WTC11 (cell line): ENCODE measurements at regions not wholly inside any gene's neighbourhood (a gene's known extent, or its start where the extent isn't known, plus 50 kb on each side); places are given as distances from the start of the nearest gene placed in this dataset.

Source experiments
- ATAC-seq: fragments of 200-7000 bp; cut with Tn5 transposase; 2 replicates; pipeline ENCODE4 v1.10.0; 2021; ENCODE audit warnings: mild to moderate bottlenecking, moderate library complexity
- CTCF ChIA-PET: fragments of 300-600 bp; sonication (Branson Sonifier 250); formaldehyde crosslinking; loops from one replicate; lab custom pipeline; 2021; ENCODE audit warnings: antibody characterized with exemption; lab: Charles Lee
- POLR2A ChIA-PET: fragments of 350-600 bp; sonication (Branson Sonifier 250); formaldehyde crosslinking; loops from one replicate; lab custom pipeline; 2021; ENCODE audit warnings: antibody characterized with exemption; lab: Charles Lee
- DNase-seq: peaks from one replicate; pipeline ENCODE4 v3.0.0; 2021; ENCODE audit warnings: low spot score
- H3K27ac Mint-ChIP-seq: 2 replicates; pipeline ENCODE4 v1.8.0; 2021; ENCODE audit warnings: mixed read lengths
- H3K27me3 Mint-ChIP-seq: 2 replicates; pipeline ENCODE4 v1.8.0; 2021; ENCODE audit warnings: low read depth, mild to moderate bottlenecking, moderate library complexity, mixed read lengths
- H3K36me3 Mint-ChIP-seq: 2 replicates; pipeline ENCODE4 v1.8.0; 2021; ENCODE audit warnings: mixed read lengths
- H3K4me1 Mint-ChIP-seq: 2 replicates; pipeline ENCODE4 v1.8.0; 2022; ENCODE audit warnings: mixed read lengths
- H3K4me3 Mint-ChIP-seq: 2 replicates; pipeline ENCODE4 v1.8.0; 2021; ENCODE audit warnings: mild to moderate bottlenecking, moderate library complexity, mixed read lengths
- H3K9me3 Mint-ChIP-seq: 2 replicates; pipeline ENCODE4 v1.8.0; 2021; ENCODE audit warnings: mixed read lengths
- FOXP1 ChIP-seq: sonication (generic); formaldehyde crosslinking; IDR thresholded peaks from 2 replicates; pipeline ENCODE4 v1.8.0; 2022; ENCODE audit warnings: missing genetic modification reagents, mild to moderate bottlenecking, moderate library complexity, borderline replicate concordance
- GRHL2 ChIP-seq: fragments of 250-450 bp; sonication (Bioruptor Pico); IDR thresholded peaks from 2 replicates; pipeline ENCODE4 v1.8.0; 2022; ENCODE audit warnings: mild to moderate bottlenecking, moderate library complexity; ENCODE audit not compliant: insufficient replicate concordance, severe bottlenecking
- JUN ChIP-seq: sonication (generic); formaldehyde crosslinking; IDR thresholded peaks from 2 replicates; pipeline ENCODE4 v1.8.0; 2023; ENCODE audit warnings: mild to moderate bottlenecking, missing genetic modification reagents
- ZNF138 ChIP-seq: sonication (generic); formaldehyde crosslinking; conservative IDR thresholded peaks from 2 replicates; pipeline ENCODE4 v1.8.1; 2022; ENCODE audit warnings: mild to moderate bottlenecking, moderate library complexity, missing genetic modification reagents
- ZNF219 ChIP-seq: sonication (generic); formaldehyde crosslinking; IDR thresholded peaks from 2 replicates; pipeline ENCODE4 v1.8.0; 2023; ENCODE audit warnings: missing genetic modification reagents, mild to moderate bottlenecking, borderline replicate concordance
- ZNF232 ChIP-seq: sonication (generic); formaldehyde crosslinking; IDR thresholded peaks from 2 replicates; pipeline ENCODE4 v1.8.0; 2022; ENCODE audit warnings: mild to moderate bottlenecking, missing genetic modification reagents
- ZNF263 ChIP-seq: sonication (generic); formaldehyde crosslinking; IDR thresholded peaks from 2 replicates; pipeline ENCODE4 v1.8.1; 2022; ENCODE audit warnings: low read depth, mild to moderate bottlenecking, moderate library complexity, missing genetic modification reagents
- ZNF671 ChIP-seq: fragments of 250-450 bp; sonication (Bioruptor Pico); IDR thresholded peaks from 2 replicates; pipeline ENCODE4 v1.8.0; 2021; ENCODE audit warnings: mild to moderate bottlenecking
- TF ChIP-seq, protein P1 (sequence below): fragments of 200-600 bp; IDR thresholded peaks from 2 replicates; pipeline ENCODE4 v1.8.0; 2022; ENCODE audit warnings: antibody characterized with exemption
- TF ChIP-seq, protein P2 (sequence below): sonication (generic); formaldehyde crosslinking; IDR thresholded peaks from 2 replicates; pipeline ENCODE4 v1.8.1; 2023; ENCODE audit warnings: mild to moderate bottlenecking, missing genetic modification reagents, moderate library complexity
- TF ChIP-seq, protein P3 (sequence below): sonication (generic); formaldehyde crosslinking; IDR thresholded peaks from 2 replicates; pipeline ENCODE4 v1.8.1; 2022; ENCODE audit warnings: low read depth, mild to moderate bottlenecking, moderate library complexity, missing genetic modification reagents, borderline replicate concordance
- TF ChIP-seq, protein P4 (sequence below): sonication (generic); formaldehyde crosslinking; IDR thresholded peaks from 2 replicates; pipeline ENCODE4 v1.8.0; 2022; ENCODE audit warnings: missing genetic modification reagents
- TF ChIP-seq, protein P5 (sequence below): sonication (generic); formaldehyde crosslinking; IDR thresholded peaks from 2 replicates; pipeline ENCODE4 v1.8.1; 2022; ENCODE audit warnings: missing genetic modification reagents, borderline replicate concordance
- TF ChIP-seq, protein P6 (sequence below): fragments of 250-450 bp; sonication (Bioruptor Pico); conservative IDR thresholded peaks from 2 replicates; pipeline ENCODE4 v1.9.0; 2021; ENCODE audit warnings: mild to moderate bottlenecking
- TF ChIP-seq, protein P7 (sequence below): sonication (generic); formaldehyde crosslinking; IDR thresholded peaks from 2 replicates; pipeline ENCODE4 v1.8.0; 2022; ENCODE audit warnings: mild to moderate bottlenecking, missing genetic modification reagents

DNA sequence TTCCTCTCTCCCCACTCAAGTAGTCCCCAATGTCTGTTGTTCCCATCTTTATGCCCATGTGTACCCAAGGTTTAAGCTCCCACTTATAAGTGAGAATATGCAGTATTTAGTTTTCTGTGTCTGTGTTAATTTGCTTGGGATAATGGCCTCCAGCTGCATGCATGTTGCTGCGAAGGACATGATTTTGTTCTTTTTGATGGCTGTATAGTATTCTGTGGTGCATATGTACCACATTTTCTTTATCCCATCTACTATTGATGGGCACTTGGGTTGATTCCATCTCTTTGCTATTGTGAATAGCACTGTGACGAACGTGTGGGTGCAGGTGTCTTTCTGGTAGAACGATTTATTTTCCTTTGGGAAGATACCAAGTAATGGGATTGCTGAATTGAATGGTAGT is 170.2 kb upstream of the AUTS2 start (continued):
- TF ChIP-seq, protein P1, sequence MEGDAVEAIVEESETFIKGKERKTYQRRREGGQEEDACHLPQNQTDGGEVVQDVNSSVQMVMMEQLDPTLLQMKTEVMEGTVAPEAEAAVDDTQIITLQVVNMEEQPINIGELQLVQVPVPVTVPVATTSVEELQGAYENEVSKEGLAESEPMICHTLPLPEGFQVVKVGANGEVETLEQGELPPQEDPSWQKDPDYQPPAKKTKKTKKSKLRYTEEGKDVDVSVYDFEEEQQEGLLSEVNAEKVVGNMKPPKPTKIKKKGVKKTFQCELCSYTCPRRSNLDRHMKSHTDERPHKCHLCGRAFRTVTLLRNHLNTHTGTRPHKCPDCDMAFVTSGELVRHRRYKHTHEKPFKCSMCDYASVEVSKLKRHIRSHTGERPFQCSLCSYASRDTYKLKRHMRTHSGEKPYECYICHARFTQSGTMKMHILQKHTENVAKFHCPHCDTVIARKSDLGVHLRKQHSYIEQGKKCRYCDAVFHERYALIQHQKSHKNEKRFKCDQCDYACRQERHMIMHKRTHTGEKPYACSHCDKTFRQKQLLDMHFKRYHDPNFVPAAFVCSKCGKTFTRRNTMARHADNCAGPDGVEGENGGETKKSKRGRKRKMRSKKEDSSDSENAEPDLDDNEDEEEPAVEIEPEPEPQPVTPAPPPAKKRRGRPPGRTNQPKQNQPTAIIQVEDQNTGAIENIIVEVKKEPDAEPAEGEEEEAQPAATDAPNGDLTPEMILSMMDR = no peak
- TF ChIP-seq ZNF232 (CRISPR knock-in tag) (no peak), ZNF671 (no peak)
- TF ChIP-seq, protein P2, sequence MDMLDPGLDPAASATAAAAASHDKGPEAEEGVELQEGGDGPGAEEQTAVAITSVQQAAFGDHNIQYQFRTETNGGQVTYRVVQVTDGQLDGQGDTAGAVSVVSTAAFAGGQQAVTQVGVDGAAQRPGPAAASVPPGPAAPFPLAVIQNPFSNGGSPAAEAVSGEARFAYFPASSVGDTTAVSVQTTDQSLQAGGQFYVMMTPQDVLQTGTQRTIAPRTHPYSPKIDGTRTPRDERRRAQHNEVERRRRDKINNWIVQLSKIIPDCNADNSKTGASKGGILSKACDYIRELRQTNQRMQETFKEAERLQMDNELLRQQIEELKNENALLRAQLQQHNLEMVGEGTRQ = no peak

DNA sequence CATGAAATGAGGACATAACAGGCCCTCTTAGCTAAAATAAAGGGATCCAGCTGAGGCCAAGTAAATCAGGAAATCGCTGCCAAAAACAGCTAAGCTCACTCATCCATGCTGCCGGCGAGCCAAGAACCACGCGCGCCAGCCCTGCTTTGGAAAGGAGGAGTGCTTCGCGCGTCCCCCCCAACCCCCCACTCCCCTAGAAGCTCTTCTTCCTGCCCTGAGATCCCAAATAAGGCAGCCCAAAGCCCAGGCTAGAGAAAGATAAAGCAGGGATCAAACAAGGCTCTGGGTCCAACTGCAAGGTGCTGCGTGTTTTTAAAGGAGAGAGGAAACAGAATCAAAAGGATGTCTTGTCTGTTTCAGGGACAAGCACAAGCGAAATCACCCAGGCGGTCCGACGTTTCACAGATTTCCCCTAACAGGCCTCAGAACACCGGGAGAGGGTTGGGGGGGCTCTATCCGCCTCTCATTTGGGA is 168.3 kb upstream of the AUTS2 start:
- peak; percentile 16 for DNase-seq
- TF ChIP-seq FOXP1 (CRISPR knock-in tag) = no peak
- no peak for TF ChIP-seq ZNF263 (CRISPR knock-in tag)
- no peak for TF ChIP-seq JUN (CRISPR knock-in tag)
- TF ChIP-seq, protein P3, sequence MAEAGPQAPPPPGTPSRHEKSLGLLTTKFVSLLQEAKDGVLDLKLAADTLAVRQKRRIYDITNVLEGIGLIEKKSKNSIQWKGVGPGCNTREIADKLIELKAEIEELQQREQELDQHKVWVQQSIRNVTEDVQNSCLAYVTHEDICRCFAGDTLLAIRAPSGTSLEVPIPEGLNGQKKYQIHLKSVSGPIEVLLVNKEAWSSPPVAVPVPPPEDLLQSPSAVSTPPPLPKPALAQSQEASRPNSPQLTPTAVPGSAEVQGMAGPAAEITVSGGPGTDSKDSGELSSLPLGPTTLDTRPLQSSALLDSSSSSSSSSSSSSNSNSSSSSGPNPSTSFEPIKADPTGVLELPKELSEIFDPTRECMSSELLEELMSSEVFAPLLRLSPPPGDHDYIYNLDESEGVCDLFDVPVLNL (CRISPR knock-in tag) = no peak
- TF ChIP-seq, protein P4, sequence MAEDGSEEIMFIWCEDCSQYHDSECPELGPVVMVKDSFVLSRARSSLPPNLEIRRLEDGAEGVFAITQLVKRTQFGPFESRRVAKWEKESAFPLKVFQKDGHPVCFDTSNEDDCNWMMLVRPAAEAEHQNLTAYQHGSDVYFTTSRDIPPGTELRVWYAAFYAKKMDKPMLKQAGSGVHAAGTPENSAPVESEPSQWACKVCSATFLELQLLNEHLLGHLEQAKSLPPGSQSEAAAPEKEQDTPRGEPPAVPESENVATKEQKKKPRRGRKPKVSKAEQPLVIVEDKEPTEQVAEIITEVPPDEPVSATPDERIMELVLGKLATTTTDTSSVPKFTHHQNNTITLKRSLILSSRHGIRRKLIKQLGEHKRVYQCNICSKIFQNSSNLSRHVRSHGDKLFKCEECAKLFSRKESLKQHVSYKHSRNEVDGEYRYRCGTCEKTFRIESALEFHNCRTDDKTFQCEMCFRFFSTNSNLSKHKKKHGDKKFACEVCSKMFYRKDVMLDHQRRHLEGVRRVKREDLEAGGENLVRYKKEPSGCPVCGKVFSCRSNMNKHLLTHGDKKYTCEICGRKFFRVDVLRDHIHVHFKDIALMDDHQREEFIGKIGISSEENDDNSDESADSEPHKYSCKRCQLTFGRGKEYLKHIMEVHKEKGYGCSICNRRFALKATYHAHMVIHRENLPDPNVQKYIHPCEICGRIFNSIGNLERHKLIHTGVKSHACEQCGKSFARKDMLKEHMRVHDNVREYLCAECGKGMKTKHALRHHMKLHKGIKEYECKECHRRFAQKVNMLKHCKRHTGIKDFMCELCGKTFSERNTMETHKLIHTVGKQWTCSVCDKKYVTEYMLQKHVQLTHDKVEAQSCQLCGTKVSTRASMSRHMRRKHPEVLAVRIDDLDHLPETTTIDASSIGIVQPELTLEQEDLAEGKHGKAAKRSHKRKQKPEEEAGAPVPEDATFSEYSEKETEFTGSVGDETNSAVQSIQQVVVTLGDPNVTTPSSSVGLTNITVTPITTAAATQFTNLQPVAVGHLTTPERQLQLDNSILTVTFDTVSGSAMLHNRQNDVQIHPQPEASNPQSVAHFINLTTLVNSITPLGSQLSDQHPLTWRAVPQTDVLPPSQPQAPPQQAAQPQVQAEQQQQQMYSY (CRISPR knock-in tag) = no peak
- TF ChIP-seq, all 79 proteins: peak for 0
- Mint-ChIP-seq H3K9me3 (peaks cover 14% of the 10 kb centered on the region), H3K4me3 (peak overlapping the region; percentile 4; the same call in 1 of the 2 replicates), H3K27me3 (peaks cover 30% of the 10 kb centered on the region), H3K4me1 (peaks cover 15% of the 10 kb centered on the region), H3K36me3 (no peaks in the 10 kb centered on the region), H3K27ac (no peak overlapping the region)
- ATAC-seq = peak; percentile 53
- POLR2A ChIA-PET = interaction anchor here (0.6 kb wide), 2 partner anchors 23 to 912 kb away, joined by 3 read pairs; no protein-coding TSS in a partner anchor
- CTCF ChIA-PET = interaction anchor here (0.7 to 1.3 kb wide), 4 partner anchors 17 to 1945 kb away, joined by 3 read pairs; no protein-coding TSS in a partner anchor

DNA sequence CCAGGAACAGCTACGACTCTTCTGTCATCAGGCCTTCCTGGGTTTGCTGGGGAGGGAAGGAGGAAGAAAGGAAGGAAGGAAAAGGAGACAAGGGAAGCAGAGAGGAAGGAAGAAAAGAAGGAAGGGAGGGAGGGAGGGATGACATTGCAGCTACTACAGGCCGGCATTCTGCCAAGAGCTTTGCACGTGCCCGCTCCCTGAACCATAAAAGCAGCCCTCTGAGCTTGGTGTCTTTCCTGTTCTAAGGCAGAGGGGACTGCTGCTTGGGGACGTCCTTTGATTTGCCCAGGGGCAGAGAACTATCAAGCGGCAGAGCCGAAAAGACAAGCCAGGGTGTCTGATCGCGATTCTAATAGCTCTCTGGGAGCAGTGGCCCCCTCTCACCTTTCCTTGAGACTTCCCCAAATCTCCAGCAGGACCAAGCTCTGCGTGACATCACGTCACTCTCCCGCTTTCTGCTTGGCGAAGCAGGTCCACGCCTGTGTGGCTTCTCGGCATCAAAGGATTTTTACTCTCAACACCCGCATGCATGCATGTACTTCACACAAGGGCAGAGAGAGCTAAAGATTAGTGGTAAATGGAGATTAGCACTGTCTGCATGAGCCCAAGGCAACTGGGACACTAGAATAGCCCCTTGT is 167.8 kb upstream of the AUTS2 start:
- ChIA-PET POLR2A (interaction anchor here (0.6 to 0.7 kb wide), 3 partner anchors 16 to 912 kb away, joined by 3 to 4 read pairs (median 3); no protein-coding TSS in a partner anchor), CTCF (interaction anchor here (0.7 to 1.3 kb wide), 5 partner anchors 9 to 1946 kb away, joined by 3 to 4 read pairs (median 3); no protein-coding TSS in a partner anchor)
- peaks cover 30% of the 10 kb centered on the region for H3K27me3 Mint-ChIP-seq
- ATAC-seq (peak; percentile 60), DNase-seq (no peak)
- peak overlapping the region; percentile 4; the same call in 1 of the 2 replicates for H3K4me3 Mint-ChIP-seq
- peaks cover 14% of the 10 kb centered on the region for H3K9me3 Mint-ChIP-seq
- H3K36me3 Mint-ChIP-seq = no peaks in the 10 kb centered on the region
- H3K27ac Mint-ChIP-seq = no peak overlapping the region
- peaks cover 15% of the 10 kb centered on the region for H3K4me1 Mint-ChIP-seq
- TF ChIP-seq, protein P5, sequence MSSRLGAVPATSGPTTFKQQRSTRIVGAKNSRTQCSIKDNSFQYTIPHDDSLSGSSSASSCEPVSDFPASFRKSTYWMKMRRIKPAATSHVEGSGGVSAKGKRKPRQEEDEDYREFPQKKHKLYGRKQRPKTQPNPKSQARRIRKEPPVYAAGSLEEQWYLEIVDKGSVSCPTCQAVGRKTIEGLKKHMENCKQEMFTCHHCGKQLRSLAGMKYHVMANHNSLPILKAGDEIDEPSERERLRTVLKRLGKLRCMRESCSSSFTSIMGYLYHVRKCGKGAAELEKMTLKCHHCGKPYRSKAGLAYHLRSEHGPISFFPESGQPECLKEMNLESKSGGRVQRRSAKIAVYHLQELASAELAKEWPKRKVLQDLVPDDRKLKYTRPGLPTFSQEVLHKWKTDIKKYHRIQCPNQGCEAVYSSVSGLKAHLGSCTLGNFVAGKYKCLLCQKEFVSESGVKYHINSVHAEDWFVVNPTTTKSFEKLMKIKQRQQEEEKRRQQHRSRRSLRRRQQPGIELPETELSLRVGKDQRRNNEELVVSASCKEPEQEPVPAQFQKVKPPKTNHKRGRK (CRISPR knock-in tag) = no peak
- TF ChIP-seq ZNF138 (CRISPR knock-in tag) (no peak), ZNF263 (CRISPR knock-in tag) (no peak), GRHL2 (no peak), ZNF219 (CRISPR knock-in tag) (no peak)
- TF ChIP-seq, protein P6, sequence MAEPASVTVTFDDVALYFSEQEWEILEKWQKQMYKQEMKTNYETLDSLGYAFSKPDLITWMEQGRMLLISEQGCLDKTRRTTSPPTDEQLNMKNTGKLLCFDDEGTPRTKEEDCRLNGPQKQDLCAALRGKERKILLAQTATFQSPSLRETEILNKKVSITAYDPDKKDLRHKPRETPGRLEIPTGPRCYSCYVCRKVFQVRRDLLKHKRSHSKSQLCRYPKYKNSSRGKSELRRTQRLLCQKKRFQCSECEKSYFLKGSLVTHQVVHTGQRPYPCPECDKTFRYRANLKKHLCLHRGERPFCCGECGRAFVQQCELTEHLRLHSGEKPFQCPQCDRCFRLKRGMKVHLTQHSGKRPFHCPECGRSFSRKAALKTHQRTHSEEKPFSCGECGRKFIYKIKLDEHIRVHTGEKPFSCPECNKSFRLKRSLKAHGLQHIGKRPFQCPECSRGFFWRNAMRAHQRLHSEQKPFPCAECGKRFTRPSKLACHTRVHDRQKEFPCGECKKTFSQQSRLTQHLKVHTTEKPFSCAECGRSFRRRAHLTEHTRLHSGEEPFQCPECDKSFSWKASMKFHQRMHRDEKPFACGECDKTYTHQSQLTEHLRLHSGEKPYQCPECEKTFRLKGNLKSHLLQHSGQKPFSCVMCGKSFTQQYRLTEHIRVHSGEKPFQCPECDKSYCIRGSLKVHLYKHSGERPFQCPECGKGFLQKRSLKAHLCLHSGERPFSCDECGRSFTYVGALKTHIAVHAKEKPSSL = no peak
- TF ChIP-seq, protein P7, sequence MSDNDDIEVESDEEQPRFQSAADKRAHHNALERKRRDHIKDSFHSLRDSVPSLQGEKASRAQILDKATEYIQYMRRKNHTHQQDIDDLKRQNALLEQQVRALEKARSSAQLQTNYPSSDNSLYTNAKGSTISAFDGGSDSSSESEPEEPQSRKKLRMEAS (CRISPR knock-in tag) = no peak
